ENCODE measurements at regions not wholly inside any gene's neighbourhood (a gene's known extent, or its start where the extent isn't known, plus 50 kb on each side); places are given as distances from the start of the nearest gene placed in this dataset.
A peak's percentile ranks its signal among the peaks of the same experiment; 100 is the strongest.
"Not testable (repeated sequence)": the region's sequence is repeated elsewhere in the genome, so short reads cannot be mapped to it uniquely, and the experiment has no call there.

- intact Hi-C loops (cut with DNase I, micrococcal nuclease): no loop called here
- ChIA-PET POLR2A (interaction anchor here (0.5 to 1.6 kb wide), 2 partner anchors 30 to 94 kb away, joined by 3 to 4 read pairs; no protein-coding TSS in a partner anchor), CTCF (no interaction called here)
- Histone ChIP-seq H3K36me3 (ENCODE audit: insufficient read depth, low read length) (no peaks in the 10 kb centered on the region), H3K9me3 (ENCODE audit: control insufficient read depth in 1 of 2, insufficient read depth in 1 of 2, low read length in 2 of 2) (no peaks in the 10 kb centered on the region), H3K27me3 (ENCODE audit: control insufficient read depth in 1 of 2, insufficient read depth in 2 of 2, low read length in 2 of 2) (no peaks in the 10 kb centered on the region), H3K4me3 (ENCODE audit: low read length) (no peak overlapping the region), H3K27ac (ENCODE audit: low read depth in 1 of 2, low read length in 2 of 2) (no peak overlapping the region), H3K4me1 (ENCODE audit: insufficient read depth, low read length) (peaks cover 19% of the 10 kb centered on the region)
- H3K9me3 Mint-ChIP-seq: peaks cover 3% of the 10 kb centered on the region
- no peaks in the 10 kb centered on the region for H3K27me3 Mint-ChIP-seq
- TF ChIP-seq CTCF (IDR thresholded peaks at IDR 0.05): no peak
- no peak for DNase-seq
- no peak overlapping the region for H3K27ac Mint-ChIP-seq
- H3K4me3 Mint-ChIP-seq: no peak overlapping the region
- H3K4me1 Mint-ChIP-seq (ENCODE audit: low read depth): peaks cover 26% of the 10 kb centered on the region
- no peak for ATAC-seq (ENCODE audit: poor library complexity)
- H3K36me3 Mint-ChIP-seq (ENCODE audit: low read depth): no peaks in the 10 kb centered on the region
Measured at GRCh38 chr12:68482014-68482413, 128.7 kb upstream of the RAP1B start.

DNA sequence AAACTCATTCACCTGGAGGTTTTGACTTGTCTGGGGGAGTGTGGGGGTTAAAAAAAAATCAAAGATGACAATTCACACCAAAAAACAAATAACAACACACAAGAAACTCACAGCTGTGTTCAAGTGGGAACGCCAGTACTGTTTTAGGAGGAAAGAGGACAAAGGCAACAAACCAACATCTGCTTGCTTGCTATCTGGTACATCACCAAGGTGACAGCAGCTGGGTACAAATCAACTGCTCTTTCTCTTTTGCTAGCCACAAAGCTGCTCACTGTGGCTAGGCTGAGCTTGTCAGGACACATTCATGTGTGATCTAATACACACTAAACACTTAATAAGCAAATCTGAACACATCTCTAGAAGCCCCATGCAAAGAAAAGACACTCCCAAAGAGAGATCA lies 128.0 kb upstream of the RAP1B start:
- no peaks in the 10 kb centered on the region for H3K27me3 ChIP-seq (ENCODE audit: control insufficient read depth in 1 of 2, insufficient read depth in 2 of 2, low read length in 2 of 2)
- DNase-seq: peak in 4 of 14 experiments; percentile 16 to 73 (median 30)
- Mint-ChIP-seq H3K27ac (peak overlapping the region; percentile 9), H3K4me3 (no peak overlapping the region), H3K36me3 (ENCODE audit: low read depth) (no peaks in the 10 kb centered on the region), H3K9me3 (peaks cover 3% of the 10 kb centered on the region), H3K4me1 (ENCODE audit: low read depth) (peaks cover 26% of the 10 kb centered on the region), H3K27me3 (no peaks in the 10 kb centered on the region)
- peaks cover 0 to 5% of the 10 kb centered on the region in 2 experiments for H3K9me3 ChIP-seq (ENCODE audit: control insufficient read depth in 1 of 2, insufficient read depth in 1 of 2, low read length in 2 of 2)
- no peak for TF ChIP-seq CTCF (IDR thresholded peaks at IDR 0.05)
- peaks cover 19% of the 10 kb centered on the region for H3K4me1 ChIP-seq (ENCODE audit: insufficient read depth, low read length)
- no peak for ATAC-seq (ENCODE audit: poor library complexity)
- POLR2A ChIA-PET: interaction anchor here (0.7 to 1.6 kb wide), 2 partner anchors 11 to 31 kb away, joined by 3 to 4 read pairs; no protein-coding TSS in a partner anchor
- intact Hi-C loops (cut with DNase I, micrococcal nuclease): no loop called here
- CTCF ChIA-PET: no interaction called here
- no peak overlapping the region for H3K4me3 ChIP-seq (ENCODE audit: low read length)
- H3K36me3 ChIP-seq (ENCODE audit: insufficient read depth, low read length): no peaks in the 10 kb centered on the region
- no peak overlapping the region for H3K27ac ChIP-seq (ENCODE audit: low read depth in 1 of 2, low read length in 2 of 2)

- ChIA-PET CTCF (no interaction called here), POLR2A (interaction anchor here (0.7 kb wide), 1 partner anchor 10 kb away, joined by 3 read pairs; no protein-coding TSS in a partner anchor)
- Histone ChIP-seq H3K36me3 (ENCODE audit: insufficient read depth, low read length) (no peaks in the 10 kb centered on the region), H3K4me1 (ENCODE audit: insufficient read depth, low read length) (peaks cover 19% of the 10 kb centered on the region), H3K27me3 (ENCODE audit: control insufficient read depth in 1 of 2, insufficient read depth in 2 of 2, low read length in 2 of 2) (no peaks in the 10 kb centered on the region), H3K9me3 (ENCODE audit: control insufficient read depth in 1 of 2, insufficient read depth in 1 of 2, low read length in 2 of 2) (peaks cover 0 to 7% of the 10 kb centered on the region in 2 experiments), H3K27ac (ENCODE audit: low read depth in 1 of 2, low read length in 2 of 2) (no peak overlapping the region), H3K4me3 (ENCODE audit: low read length) (no peak overlapping the region)
- peaks cover 26% of the 10 kb centered on the region for H3K4me1 Mint-ChIP-seq (ENCODE audit: low read depth)
- no peak overlapping the region for H3K4me3 Mint-ChIP-seq
- H3K9me3 Mint-ChIP-seq: peaks cover 3% of the 10 kb centered on the region
- no peak overlapping the region for H3K27ac Mint-ChIP-seq
- no peak for TF ChIP-seq CTCF (IDR thresholded peaks at IDR 0.05)
- intact Hi-C loops (cut with DNase I, micrococcal nuclease): no loop called here
- no peaks in the 10 kb centered on the region for H3K27me3 Mint-ChIP-seq
- DNase-seq (peak in 1 of 14 experiments; percentile 41), ATAC-seq (ENCODE audit: poor library complexity) (no peak)
- no peaks in the 10 kb centered on the region for H3K36me3 Mint-ChIP-seq (ENCODE audit: low read depth)
Measured at GRCh38 chr12:68483592-68484383, 126.9 kb upstream of the RAP1B start.

GRCh38 chr12:68484578-68484977 lies 126.1 kb upstream of the RAP1B start:
- H3K4me3 Mint-ChIP-seq; H3K27me3 Mint-ChIP-seq; CTCF ChIA-PET; H3K27ac Mint-ChIP-seq; H3K4me3 ChIP-seq (ENCODE audit: low read length); H3K27ac ChIP-seq (ENCODE audit: low read depth in 1 of 2, low read length in 2 of 2); H3K27me3 ChIP-seq (ENCODE audit: control insufficient read depth in 1 of 2, insufficient read depth in 2 of 2, low read length in 2 of 2); intact Hi-C loops (cut with DNase I, micrococcal nuclease); POLR2A ChIA-PET; H3K36me3 ChIP-seq (ENCODE audit: insufficient read depth, low read length); DNase-seq; H3K36me3 Mint-ChIP-seq (ENCODE audit: low read depth); H3K9me3 Mint-ChIP-seq; H3K9me3 ChIP-seq (ENCODE audit: control insufficient read depth in 1 of 2, insufficient read depth in 1 of 2, low read length in 2 of 2); ATAC-seq (ENCODE audit: poor library complexity): not testable (repeated sequence)
- peaks cover 26% of the 10 kb centered on the region for H3K4me1 Mint-ChIP-seq (ENCODE audit: low read depth)
- peaks cover 19% of the 10 kb centered on the region for H3K4me1 ChIP-seq (ENCODE audit: insufficient read depth, low read length)

DNA sequence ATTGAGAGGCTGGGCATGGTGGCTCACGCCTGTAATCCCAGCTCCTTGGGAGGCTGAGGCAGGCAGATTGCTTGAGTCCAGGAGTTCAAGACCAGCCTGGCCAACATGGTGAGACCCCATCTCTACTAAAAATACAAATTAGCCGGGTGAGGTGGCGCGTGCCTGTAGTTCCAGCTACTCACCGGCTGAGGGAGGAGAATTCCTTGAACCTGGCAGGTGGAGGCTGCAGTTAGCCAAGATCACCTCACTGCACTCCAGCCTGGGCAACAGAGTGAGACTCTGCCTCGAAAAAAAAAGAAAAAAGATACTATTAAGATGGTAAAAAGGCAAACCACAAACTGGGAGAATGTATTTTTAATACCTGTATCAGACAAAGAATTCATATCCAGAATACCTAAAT lies 124.2 kb upstream of the RAP1B start:
- H3K4me1 ChIP-seq (ENCODE audit: insufficient read depth, low read length): peaks cover 11% of the 10 kb centered on the region
- H3K27ac Mint-ChIP-seq; ATAC-seq (ENCODE audit: poor library complexity); H3K9me3 Mint-ChIP-seq; H3K27me3 ChIP-seq (ENCODE audit: control insufficient read depth in 1 of 2, insufficient read depth in 2 of 2, low read length in 2 of 2); CTCF ChIA-PET; H3K4me3 ChIP-seq (ENCODE audit: low read length); intact Hi-C loops (cut with DNase I, micrococcal nuclease); H3K27me3 Mint-ChIP-seq; H3K4me3 Mint-ChIP-seq; H3K9me3 ChIP-seq (ENCODE audit: control insufficient read depth in 1 of 2, insufficient read depth in 1 of 2, low read length in 2 of 2); H3K36me3 Mint-ChIP-seq (ENCODE audit: low read depth); DNase-seq; H3K36me3 ChIP-seq (ENCODE audit: insufficient read depth, low read length); H3K27ac ChIP-seq (ENCODE audit: low read depth in 1 of 2, low read length in 2 of 2): not testable (repeated sequence)
- peaks cover 27% of the 10 kb centered on the region for H3K4me1 Mint-ChIP-seq (ENCODE audit: low read depth)
- POLR2A ChIA-PET: interaction anchor here (1.2 kb wide), 1 partner anchor 10 kb away, joined by 3 read pairs; no protein-coding TSS in a partner anchor

All from CD4-positive, alpha-beta T cell (primary cell).